ENCODE measurements at regions not wholly inside any gene's neighbourhood (a gene's known extent, or its start where the extent isn't known, plus 50 kb on each side); places are given as distances from the start of the nearest gene placed in this dataset.

DNA sequence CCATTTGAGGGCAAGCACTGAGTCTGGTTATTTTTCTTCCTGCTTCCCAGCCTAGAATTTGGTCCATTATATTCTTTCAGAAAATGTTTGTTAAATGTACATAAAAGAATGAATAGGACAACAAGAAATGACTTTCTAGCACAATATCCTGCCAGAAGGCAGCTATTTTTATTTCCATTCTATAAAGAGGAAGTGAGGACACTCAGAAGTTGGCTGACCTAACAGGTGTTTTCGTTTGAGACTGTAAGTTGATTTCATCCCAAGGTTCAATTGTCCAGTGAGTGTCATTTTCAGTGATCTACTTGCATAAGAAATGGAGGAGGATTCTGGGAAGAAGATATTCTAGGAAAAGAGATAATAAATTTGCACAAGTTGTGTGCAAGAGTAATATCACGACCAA is 191.9 kb upstream of the POU1F1 start:
- no peak for TF ChIP-seq CTCF (IDR thresholded peaks at IDR 0.05)
- TF ChIP-seq POLR2A (IDR thresholded peaks at IDR 0.05) = no peak
